ENCODE measurements at regions not wholly inside any gene's neighbourhood (a gene's known extent, or its start where the extent isn't known, plus 50 kb on each side); places are given as distances from the start of the nearest gene placed in this dataset.
"Not testable (repeated sequence)": the region's sequence is repeated elsewhere in the genome, so short reads cannot be mapped to it uniquely, and the experiment has no call there.

- TF ChIP-seq, protein P1, sequence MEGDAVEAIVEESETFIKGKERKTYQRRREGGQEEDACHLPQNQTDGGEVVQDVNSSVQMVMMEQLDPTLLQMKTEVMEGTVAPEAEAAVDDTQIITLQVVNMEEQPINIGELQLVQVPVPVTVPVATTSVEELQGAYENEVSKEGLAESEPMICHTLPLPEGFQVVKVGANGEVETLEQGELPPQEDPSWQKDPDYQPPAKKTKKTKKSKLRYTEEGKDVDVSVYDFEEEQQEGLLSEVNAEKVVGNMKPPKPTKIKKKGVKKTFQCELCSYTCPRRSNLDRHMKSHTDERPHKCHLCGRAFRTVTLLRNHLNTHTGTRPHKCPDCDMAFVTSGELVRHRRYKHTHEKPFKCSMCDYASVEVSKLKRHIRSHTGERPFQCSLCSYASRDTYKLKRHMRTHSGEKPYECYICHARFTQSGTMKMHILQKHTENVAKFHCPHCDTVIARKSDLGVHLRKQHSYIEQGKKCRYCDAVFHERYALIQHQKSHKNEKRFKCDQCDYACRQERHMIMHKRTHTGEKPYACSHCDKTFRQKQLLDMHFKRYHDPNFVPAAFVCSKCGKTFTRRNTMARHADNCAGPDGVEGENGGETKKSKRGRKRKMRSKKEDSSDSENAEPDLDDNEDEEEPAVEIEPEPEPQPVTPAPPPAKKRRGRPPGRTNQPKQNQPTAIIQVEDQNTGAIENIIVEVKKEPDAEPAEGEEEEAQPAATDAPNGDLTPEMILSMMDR (IDR thresholded peaks at IDR 0.05; ENCODE audit: extremely low read depth, missing control alignments) = no peak
- DNase-seq (ENCODE audit: low spot score) = no peak
These were observed 433.1 kb upstream of the SMIM31 start for GRCh38 chr4:164320847-164321246.

- TF ChIP-seq, protein P1 (IDR thresholded peaks at IDR 0.05; ENCODE audit: extremely low read depth, missing control alignments) = no peak
- no peak for DNase-seq (ENCODE audit: low spot score)
These were observed 427.9 kb upstream of the SMIM31 start for GRCh38 chr4:164326056-164326455.

GRCh38 chr4:164337219-164337944 lies 416.5 kb upstream of the SMIM31 start:
- TF ChIP-seq, protein P1 (IDR thresholded peaks at IDR 0.05; ENCODE audit: extremely low read depth, missing control alignments) = no peak
- no peak for DNase-seq (ENCODE audit: low spot score)

DNA sequence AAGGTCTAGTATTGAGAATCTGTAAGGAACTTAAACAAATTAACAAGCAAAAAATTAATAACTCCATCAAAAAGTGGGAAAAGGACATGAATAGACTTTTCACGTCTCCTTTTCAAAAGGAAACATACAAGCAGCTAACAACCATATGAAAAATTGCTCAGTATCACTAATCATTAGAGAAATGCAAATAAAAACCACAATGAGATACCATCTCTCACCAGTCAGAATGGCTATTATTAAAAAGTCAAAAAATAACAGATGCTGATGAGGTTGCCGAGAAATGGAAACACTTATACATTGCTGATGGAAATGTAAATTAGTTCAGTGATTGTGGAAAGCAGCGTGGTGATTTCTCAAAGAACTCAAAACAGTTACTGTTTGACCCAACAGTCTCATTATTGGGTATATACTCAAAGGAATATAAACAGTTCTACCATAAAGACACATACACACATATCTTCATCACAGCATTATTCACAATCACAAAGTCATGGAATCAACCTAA lies 410.4 kb upstream of the SMIM31 start:
- TF ChIP-seq, protein P1 (IDR thresholded peaks at IDR 0.05; ENCODE audit: extremely low read depth, missing control alignments) = no peak
- no peak for DNase-seq (ENCODE audit: low spot score)

DNA sequence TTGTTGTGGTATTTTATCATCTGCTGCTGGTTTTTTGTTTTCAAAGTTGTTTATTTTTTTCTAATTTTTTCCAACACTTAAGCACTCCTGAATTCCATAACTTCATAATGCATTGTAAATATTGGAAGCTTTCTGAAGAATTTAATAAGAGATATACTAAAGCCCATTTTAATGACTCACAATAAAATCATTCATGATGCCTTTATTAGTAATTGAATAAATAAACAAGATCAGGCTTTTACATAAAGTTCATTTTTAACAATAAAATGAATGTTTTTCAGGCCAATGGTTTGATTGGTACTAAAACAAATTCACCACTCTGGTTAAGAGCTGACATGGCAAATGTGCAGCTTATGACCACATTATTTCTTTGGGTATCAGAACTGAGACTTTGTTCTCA lies 408.2 kb upstream of the SMIM31 start:
- no peak for DNase-seq (ENCODE audit: low spot score)
- TF ChIP-seq, protein P1 (IDR thresholded peaks at IDR 0.05; ENCODE audit: extremely low read depth, missing control alignments) = no peak

GRCh38 chr4:164350061-164350460 lies 403.9 kb upstream of the SMIM31 start:
- TF ChIP-seq, protein P1 (IDR thresholded peaks at IDR 0.05; ENCODE audit: extremely low read depth, missing control alignments) = no peak
- DNase-seq (ENCODE audit: low spot score) = no peak

DNA sequence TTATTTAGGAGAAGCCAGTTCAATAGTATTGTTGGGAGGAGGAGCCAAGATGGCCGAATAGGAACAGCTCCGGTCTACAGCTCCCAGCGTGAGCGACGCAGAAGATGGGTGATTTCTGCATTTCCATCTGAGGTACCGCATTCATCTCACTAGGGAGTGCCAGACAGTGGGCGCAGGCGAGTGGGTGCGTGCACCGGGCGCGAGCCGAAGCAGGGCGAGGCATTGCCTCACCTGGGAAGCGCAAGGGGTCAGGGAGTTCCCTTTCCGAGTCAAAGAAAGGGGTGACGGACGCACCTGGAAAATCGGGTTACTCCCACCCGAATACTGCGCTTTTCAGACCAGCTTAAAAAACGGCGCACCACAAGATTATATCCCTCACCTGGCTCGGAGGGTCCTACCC lies 403.2 kb upstream of the SMIM31 start:
- DNase-seq (ENCODE audit: low spot score) = not testable (repeated sequence)

DNA sequence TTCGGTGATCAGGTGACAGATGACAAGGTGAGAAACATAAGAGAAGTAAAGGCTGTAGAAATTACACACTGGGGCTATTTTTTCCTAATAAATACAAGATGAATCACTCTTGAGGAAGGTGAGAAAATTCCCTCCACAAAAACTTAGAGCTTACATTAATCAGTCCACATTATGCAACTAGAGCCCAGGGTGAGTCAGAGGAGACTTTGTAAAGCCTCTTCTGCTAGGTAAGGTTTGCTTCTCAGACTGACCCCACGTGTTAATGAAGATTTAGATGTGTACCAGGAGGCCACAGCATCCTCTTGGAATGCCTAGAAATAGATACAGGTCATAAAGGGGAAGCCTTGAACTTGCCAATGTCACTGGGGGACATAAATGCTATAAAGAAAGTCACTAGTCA lies 396.0 kb upstream of the SMIM31 start:
- TF ChIP-seq, protein P1 (IDR thresholded peaks at IDR 0.05; ENCODE audit: extremely low read depth, missing control alignments) = no peak
- DNase-seq (ENCODE audit: low spot score) = no peak
